SK-N-SH treated with all-trans-retinoic acid at 6 μM for 48 hours (cell line): ENCODE measurements at regions not wholly inside any gene's neighbourhood (a gene's known extent, or its start where the extent isn't known, plus 50 kb on each side); places are given as distances from the start of the nearest gene placed in this dataset.
"Not testable (repeated sequence)": the region's sequence is repeated elsewhere in the genome, so short reads cannot be mapped to it uniquely, and the experiment has no call there.

ENCODE experiments used
- ATAC-seq: fragments of 200-7000 bp; cut with Tn5 transposase; 3 replicates; pipeline ENCODE4 v1.9.1; 2020; ENCODE audit warnings: mild to moderate bottlenecking, moderate library complexity
- ARNTL ChIP-seq: fragments of 450-650 bp; formaldehyde crosslinking; IDR thresholded peaks from 2 replicates; pipeline ENCODE4 v1.5.0; 2020; ENCODE audit warnings: low read depth, mild to moderate bottlenecking, moderate library complexity, borderline replicate concordance
- BACH2 ChIP-seq: fragments of 250-450 bp; sonication (Bioruptor Pico); IDR thresholded peaks from 2 replicates; pipeline ENCODE4 v1.9.0; 2021; ENCODE audit warnings: mild to moderate bottlenecking, borderline replicate concordance
- CREB5 ChIP-seq: fragments of 250-450 bp; sonication (Bioruptor Pico); IDR thresholded peaks from 2 replicates; pipeline ENCODE4 v1.5.1; 2020; ENCODE audit warnings: low read depth, mild to moderate bottlenecking, moderate library complexity
- CSDC2 ChIP-seq: fragments of 250-450 bp; sonication (Bioruptor Pico); IDR thresholded peaks from 2 replicates; pipeline ENCODE4 v1.5.0; 2020; ENCODE audit warnings: mild to moderate bottlenecking, moderate library complexity
- CSRNP3 ChIP-seq: fragments of 250-450 bp; sonication (Bioruptor Pico); IDR thresholded peaks from 2 replicates; pipeline ENCODE4 v1.5.1; 2021; ENCODE audit warnings: mild to moderate bottlenecking, moderate library complexity
- ESRRG ChIP-seq: fragments of 250-450 bp; sonication (Bioruptor Pico); IDR thresholded peaks from 2 replicates; pipeline ENCODE4 v1.6.1; 2021; ENCODE audit warnings: mild to moderate bottlenecking
- GLIS3 ChIP-seq: fragments of 250-450 bp; sonication (Bioruptor Pico); IDR thresholded peaks from 2 replicates; pipeline ENCODE4 v1.5.0; 2020; ENCODE audit warnings: mild to moderate bottlenecking, moderate library complexity
- ISL1 ChIP-seq: fragments of 250-450 bp; sonication (Bioruptor Pico); IDR thresholded peaks from 2 replicates; pipeline ENCODE4 v2.1.2; 2022; ENCODE audit warnings: mild to moderate bottlenecking, moderate library complexity
- OSR1 ChIP-seq: fragments of 250-450 bp; sonication (Bioruptor Pico); IDR thresholded peaks from 2 replicates; pipeline ENCODE4 v1.8.0; 2022; ENCODE audit warnings: moderate library complexity, mild to moderate bottlenecking, inconsistent platforms
- POU6F1 ChIP-seq: fragments of 250-450 bp; sonication (Bioruptor Pico); IDR thresholded peaks from 2 replicates; pipeline ENCODE4 v1.8.0; 2021; ENCODE audit warnings: low read depth, mild to moderate bottlenecking, moderate library complexity, borderline replicate concordance
- PPARA ChIP-seq: fragments of 250-450 bp; sonication (Bioruptor Pico); IDR thresholded peaks from 2 replicates; pipeline ENCODE4 v1.5.0; 2020; ENCODE audit warnings: mild to moderate bottlenecking, borderline replicate concordance
- RARB ChIP-seq: fragments of 250-450 bp; sonication (Bioruptor Pico); IDR thresholded peaks from 2 replicates; pipeline ENCODE4 v1.8.0; 2021; ENCODE audit warnings: mild to moderate bottlenecking, moderate library complexity
- SNAI2 ChIP-seq: fragments of 250-450 bp; sonication (Bioruptor Pico); IDR thresholded peaks from 2 replicates; pipeline ENCODE4 v1.5.0; 2020; ENCODE audit warnings: mild to moderate bottlenecking, moderate library complexity
- TCF4 ChIP-seq: fragments of 250-450 bp; sonication (Bioruptor Pico); IDR thresholded peaks from 2 replicates; pipeline ENCODE4 v1.8.0; 2021; ENCODE audit warnings: mild to moderate bottlenecking, moderate library complexity, borderline replicate concordance
- TOX ChIP-seq: fragments of 250-450 bp; sonication (Bioruptor Pico); IDR thresholded peaks from 2 replicates; pipeline ENCODE4 v1.8.0; 2021; ENCODE audit warnings: mild to moderate bottlenecking, moderate library complexity, borderline replicate concordance
- TSHZ2 ChIP-seq: fragments of 250-450 bp; sonication (Bioruptor Pico); IDR thresholded peaks from 2 replicates; pipeline ENCODE4 v1.5.0; 2020; ENCODE audit warnings: mild to moderate bottlenecking, moderate library complexity
- ZC3H10 ChIP-seq: fragments of 250-450 bp; sonication (Bioruptor Pico); IDR thresholded peaks from 2 replicates; pipeline ENCODE4 v1.5.1; 2021; ENCODE audit warnings: mild to moderate bottlenecking, moderate library complexity
- ZFP3 ChIP-seq: fragments of 250-450 bp; sonication (Bioruptor Pico); IDR thresholded peaks from 2 replicates; pipeline ENCODE4 v1.5.0; 2020; ENCODE audit warnings: mild to moderate bottlenecking, moderate library complexity
- ZFP30 ChIP-seq: fragments of 450-650 bp; formaldehyde crosslinking; IDR thresholded peaks from 2 replicates; pipeline ENCODE4 v1.5.0; 2022; ENCODE audit warnings: mild to moderate bottlenecking, moderate library complexity
- ZNF565 ChIP-seq: fragments of 450-650 bp; formaldehyde crosslinking; conservative IDR thresholded peaks from 2 replicates; pipeline ENCODE4 v1.5.0; 2020; ENCODE audit warnings: low read depth, mild to moderate bottlenecking, moderate library complexity
- ZNF70 ChIP-seq: fragments of 450-650 bp; formaldehyde crosslinking; IDR thresholded peaks from 2 replicates; pipeline ENCODE4 v1.5.0; 2020; ENCODE audit warnings: mild to moderate bottlenecking, moderate library complexity
- ZNF8 ChIP-seq: fragments of 450-650 bp; formaldehyde crosslinking; IDR thresholded peaks from 2 replicates; pipeline ENCODE4 v1.5.0; 2020; ENCODE audit warnings: mild to moderate bottlenecking, moderate library complexity

- TF ChIP-seq SNAI2 (CRISPR knock-in tag) (no peak), GLIS3 (no peak), TOX (CRISPR knock-in tag) (no peak), TCF4 (CRISPR knock-in tag) (no peak), ARNTL (no peak)
- ATAC-seq: no peak
Measured at GRCh38 chr10:28988980-28989379, 299.9 kb upstream of the LYZL1 start.

- TF ChIP-seq ZFP30 (CRISPR knock-in tag): peak; percentile 82
- no peak for TF ChIP-seq ZNF70 (CRISPR knock-in tag)
- TF ChIP-seq ZNF8 (CRISPR knock-in tag): no peak
- ATAC-seq: peak; percentile 78
Measured at GRCh38 chr10:28991333-28992270, 297.3 kb upstream of the LYZL1 start.

GRCh38 chr10:28993056-28993455 is 295.8 kb upstream of the LYZL1 start:
- no peak for ATAC-seq
- TF ChIP-seq CREB5 (no peak), TCF4 (CRISPR knock-in tag) (no peak), ESRRG (CRISPR knock-in tag) (no peak), RARB (CRISPR knock-in tag) (no peak), CSRNP3 (CRISPR knock-in tag) (no peak), PPARA (no peak), TOX (CRISPR knock-in tag) (no peak), BACH2 (CRISPR knock-in tag) (no peak), ZFP3 (no peak)

- no peak for ATAC-seq
- TF ChIP-seq CSDC2 (CRISPR knock-in tag): no peak
- no peak for TF ChIP-seq ZFP3
- no peak for TF ChIP-seq GLIS3
- TF ChIP-seq POU6F1 (CRISPR knock-in tag): no peak
- no peak for TF ChIP-seq OSR1 (CRISPR knock-in tag)
- no peak for TF ChIP-seq TSHZ2 (CRISPR knock-in tag)
- no peak for TF ChIP-seq ZNF565 (CRISPR knock-in tag)
- no peak for TF ChIP-seq CSRNP3 (CRISPR knock-in tag)
- TF ChIP-seq ISL1 (CRISPR knock-in tag): no peak
- TF ChIP-seq ZC3H10 (CRISPR knock-in tag): no peak
- no peak for TF ChIP-seq CREB5
- no peak for TF ChIP-seq ARNTL
- TF ChIP-seq SNAI2 (CRISPR knock-in tag): no peak
Measured at GRCh38 chr10:28993861-28994260, 295.0 kb upstream of the LYZL1 start.

GRCh38 chr10:28994802-28995201 is 294.1 kb upstream of the LYZL1 start:
- not testable (repeated sequence) for ATAC-seq
